ENCODE measurements at regions not wholly inside any gene's neighbourhood (a gene's known extent, or its start where the extent isn't known, plus 50 kb on each side); places are given as distances from the start of the nearest gene placed in this dataset.
"Not testable (repeated sequence)": the region's sequence is repeated elsewhere in the genome, so short reads cannot be mapped to it uniquely, and the experiment has no call there.

DNA sequence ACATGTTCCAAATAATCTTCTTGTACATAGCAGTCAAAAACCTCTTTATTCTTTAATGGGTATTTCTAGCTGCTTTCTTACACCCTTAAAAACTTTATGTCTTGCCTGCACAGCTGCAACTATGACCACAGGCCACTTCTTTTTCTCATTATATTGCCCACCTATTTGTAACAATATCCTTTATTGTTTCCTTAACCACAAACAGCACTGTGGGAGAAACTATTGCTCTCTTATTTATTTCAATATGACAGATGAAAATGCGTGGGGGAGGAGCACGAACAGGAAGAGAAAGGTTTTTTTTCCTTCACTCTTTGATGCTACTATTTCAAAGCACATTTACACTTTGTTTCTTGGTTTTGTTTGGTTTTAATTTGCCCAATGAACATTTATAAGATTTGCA is 253.5 kb downstream of the GJA1 start:
- DNase-seq (ENCODE audit: low spot score), result no peak

DNA sequence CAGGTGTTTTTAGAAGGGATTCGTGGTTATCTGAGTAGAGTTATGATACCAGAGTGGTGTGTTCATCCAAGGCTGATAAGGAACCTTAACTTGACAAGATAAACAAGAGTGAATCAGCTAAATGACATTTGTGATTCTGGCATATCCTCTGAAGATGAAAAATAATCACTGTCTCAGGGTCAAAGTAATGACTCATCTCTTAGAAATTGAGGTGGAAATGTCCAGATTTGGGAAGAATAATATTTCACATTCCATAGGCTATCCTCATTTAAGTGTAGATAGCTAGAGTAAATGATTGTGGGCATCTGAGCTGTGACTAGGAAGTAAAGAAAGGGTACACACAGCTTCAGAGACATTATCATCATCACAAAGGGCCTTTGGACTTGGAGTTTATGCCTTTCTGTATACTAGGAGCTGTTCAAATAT is 255.7 kb downstream of the GJA1 start:
- DNase-seq (ENCODE audit: low spot score), result no peak

DNA sequence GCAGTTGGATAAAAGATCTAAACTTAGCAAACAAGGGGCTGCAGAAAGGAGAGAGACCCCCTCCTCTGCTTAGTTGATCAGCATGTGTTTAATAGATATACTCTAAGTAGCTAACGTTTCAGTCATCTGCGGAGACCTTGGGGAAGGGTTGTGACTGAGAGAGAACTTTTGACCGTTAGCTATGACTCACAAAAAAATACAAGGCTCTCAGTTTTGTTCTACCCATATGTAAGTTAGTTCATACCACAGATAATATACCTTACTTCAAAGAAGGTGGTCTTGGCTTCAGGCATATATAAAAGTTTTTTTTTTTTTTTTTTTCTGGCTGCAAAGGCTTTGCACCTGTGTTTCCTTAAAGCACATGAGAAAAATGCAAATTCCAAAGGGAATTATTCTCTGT is 258.9 kb downstream of the GJA1 start:
- DNase-seq (ENCODE audit: low spot score), result no peak

DNA sequence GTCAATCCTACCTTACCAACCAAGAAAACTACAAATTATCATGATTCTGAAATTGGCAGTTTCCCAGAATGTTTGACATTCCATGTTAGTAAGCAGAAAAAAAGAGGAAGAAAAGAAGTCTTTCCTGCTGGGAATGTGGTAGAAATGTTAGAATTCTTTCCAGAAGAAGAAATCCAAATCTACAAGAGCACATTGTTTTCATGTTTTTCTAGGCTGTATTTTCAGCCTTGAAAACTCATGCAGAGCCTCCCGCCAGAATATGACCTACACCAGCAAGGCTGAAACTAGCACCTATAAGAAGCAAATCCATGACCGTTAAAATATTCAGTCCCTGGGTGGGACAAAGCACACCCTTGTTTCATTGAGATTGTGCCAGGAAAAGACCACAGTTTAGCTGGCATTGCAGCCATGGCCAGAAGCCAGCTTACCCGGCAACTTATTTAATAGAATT is 259.4 kb downstream of the GJA1 start:
- no peak for DNase-seq (ENCODE audit: low spot score)

DNA sequence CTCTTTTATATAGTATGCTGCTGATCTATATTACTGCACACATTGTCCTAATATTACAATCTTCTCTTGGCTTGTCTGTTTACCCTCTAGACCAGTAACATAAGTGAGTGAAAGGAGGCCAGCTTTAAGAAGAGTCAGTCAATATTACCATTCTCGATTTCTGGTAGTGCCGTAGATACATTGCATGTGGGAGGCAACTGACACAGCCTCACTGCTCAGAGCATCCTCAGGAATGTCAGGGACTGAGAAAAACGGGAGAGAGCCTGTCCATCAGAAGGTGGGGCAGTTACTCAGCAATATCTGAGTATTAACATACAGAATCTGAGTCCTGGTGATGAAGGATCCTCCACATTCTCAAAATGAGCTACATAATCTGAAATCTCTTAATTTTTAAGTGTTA is 259.9 kb downstream of the GJA1 start:
- DNase-seq (ENCODE audit: low spot score), result no peak

DNA sequence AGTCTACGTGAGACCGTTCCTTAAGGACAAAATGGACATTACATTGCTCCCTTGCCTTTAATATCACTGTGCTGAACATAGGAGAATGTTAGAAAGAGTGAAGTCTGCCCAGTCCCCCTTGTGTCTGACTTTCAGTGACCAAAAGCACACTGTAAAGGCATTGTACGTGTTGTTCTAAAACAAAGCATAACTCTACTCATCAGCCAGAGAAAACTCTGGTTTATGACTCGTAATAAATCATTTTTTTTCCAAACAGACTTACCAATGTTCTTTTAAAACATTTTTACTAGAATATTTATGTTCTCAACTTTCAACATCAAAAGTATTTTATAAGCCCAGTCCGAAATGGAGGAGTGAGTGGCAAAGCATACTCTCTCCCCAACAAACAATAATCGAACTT is 262.5 kb downstream of the GJA1 start:
- DNase-seq (ENCODE audit: low spot score), result no peak

DNA sequence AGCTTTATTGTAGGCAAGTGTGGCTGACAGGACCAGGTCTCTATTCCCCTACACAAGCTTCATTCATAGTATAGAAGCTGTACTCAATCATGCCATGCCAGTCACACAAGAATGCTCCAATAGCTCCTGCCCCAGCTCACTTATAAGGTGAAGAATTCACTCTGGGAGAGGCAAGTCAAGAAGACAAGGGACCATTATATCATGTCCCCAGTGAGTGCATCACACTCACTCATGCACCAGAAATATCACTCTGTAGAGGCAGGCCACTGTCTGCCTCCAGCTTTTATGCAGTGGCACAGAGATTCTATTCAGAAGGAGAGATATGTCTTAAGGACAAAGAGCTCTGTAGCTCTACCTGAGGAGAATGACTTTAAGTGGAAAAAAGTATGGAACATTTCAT is 263.2 kb downstream of the GJA1 start:
- DNase-seq (ENCODE audit: low spot score), result no peak

DNA sequence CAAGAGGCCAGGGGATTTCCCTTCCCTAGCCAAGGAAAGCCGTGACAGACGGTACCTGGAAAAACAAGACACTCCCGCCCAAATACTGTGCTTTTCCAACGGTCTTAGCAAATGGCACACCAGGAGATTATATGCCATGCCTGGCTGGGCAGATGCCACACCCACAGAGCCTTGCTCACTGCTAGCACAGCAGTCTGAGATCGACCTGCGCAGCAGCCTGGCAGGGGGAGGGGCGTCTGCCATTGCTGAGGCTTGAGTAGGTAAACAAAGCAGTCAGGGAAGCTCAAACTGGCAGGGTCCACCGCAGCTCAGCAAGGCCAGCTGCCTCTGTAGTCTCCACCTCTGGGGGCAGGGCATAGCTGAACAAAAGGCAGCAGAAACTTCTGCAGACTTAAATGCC is 267.7 kb downstream of the GJA1 start:
- DNase-seq (ENCODE audit: low spot score), result not testable (repeated sequence)

DNA sequence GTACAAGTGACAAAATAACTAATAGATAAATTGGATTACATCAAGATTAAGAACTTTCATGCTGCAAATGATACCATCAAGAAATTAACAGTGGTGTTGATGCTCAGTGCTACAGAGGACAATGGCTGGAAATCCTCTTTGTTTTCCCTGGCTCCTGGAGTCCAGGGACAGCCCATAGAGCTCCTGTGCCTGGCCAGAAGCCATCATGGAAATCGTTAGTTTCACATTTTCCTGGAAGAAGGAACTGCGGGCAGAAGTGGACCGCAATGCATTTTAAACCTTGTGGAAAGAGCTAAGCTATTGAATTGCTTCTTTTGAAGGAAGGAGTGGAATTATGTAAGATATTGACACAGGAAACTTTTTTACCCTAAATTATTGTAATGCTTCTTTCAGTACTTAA is 276.0 kb downstream of the GJA1 start:
- no peak for DNase-seq (ENCODE audit: low spot score)

DNA sequence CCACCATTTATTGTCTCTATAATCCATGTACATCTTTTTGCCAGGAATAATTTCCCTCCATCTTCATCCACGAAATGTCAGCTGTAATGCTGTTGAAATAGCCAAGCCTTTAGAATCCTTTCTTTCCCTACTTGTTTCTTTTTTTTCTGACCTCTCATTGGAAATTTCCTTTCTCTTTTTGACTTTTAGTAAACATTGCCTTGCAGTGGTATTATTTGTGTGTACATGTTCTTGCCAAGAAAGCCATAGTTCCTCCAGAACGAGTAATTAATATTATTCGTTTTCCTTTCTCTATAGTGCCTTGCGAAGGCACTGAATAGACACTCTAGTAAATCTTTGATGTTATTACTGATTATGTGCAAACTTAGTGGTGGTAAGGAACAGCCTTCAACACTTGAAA is 282.2 kb downstream of the GJA1 start:
- no peak for DNase-seq (ENCODE audit: low spot score)

DNA sequence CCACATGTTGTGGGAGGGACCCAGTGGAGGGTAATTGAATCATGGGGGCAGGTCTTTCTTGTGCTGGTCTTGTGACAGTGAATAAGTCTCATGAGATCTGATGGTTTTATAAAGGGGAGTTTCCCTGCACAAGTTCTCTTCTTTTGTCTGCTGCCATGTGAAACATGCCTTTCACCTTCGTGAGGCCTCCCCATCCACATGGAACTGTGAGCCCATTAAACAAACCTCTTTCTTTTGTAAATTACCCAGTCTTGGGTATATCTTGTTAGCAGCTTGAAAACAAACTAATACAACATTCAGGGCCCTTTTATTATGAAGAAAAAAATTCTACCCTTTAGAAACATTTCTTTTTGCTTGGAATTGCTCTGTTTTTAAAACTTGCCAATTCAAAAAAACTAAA is 285.4 kb downstream of the GJA1 start:
- not testable (repeated sequence) for DNase-seq (ENCODE audit: low spot score)

DNA sequence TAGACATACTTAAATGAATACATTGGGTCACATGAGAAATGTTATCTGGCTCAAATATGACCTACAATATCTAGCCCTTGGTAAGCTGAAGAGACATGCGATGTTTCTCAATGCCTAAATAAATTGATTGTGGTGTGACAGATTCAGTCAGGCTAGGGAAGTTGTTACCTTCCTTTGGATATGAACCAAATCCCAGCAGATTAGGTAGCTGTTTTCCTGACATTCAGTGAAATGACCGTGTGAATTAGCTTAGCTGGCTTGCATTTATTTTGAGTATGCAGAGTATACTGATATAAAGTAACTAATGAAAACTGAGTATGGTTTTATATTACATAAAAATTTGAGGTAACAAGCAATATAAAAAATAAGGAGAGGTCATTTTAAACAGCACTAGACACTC is 288.2 kb downstream of the GJA1 start:
- DNase-seq (ENCODE audit: low spot score), result no peak

DNA sequence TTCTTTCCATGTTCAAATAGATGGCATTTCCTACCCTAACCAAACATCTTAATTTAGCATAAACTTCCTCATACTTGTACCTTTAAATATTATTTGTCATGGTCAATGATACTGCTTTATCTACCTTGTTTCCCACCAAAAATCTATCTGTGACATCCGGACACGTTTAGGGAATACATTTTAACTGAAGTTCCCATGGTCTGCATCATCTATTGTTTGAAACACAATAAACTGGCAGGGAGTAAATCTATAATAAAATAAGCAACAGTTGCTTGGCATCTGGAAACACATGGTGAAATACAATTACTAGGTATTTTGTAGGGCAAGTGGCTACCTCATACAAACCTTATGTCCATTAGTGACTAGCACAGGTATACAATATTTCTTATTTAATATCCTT is 289.1 kb downstream of the GJA1 start:
- DNase-seq (ENCODE audit: low spot score), result no peak

DNA sequence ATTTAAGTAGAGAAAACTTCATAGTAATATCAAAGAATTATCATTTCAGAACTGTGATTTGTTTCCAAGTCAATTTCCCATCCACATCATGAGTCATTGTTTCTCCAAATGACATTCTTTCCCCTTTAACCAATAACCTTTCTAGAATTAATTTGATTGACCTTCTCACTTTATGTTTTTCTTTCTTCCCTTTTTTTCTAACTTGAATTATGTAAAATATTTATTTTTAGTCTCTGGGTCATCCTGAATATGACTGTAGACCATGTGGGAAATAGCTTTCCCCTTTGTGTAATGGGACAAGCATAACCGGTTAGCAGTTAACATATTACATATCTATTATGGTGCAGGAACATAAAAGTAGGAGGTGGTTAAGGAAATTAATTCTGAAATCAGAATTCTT is 291.1 kb downstream of the GJA1 start:
- no peak for DNase-seq (ENCODE audit: low spot score)

DNA sequence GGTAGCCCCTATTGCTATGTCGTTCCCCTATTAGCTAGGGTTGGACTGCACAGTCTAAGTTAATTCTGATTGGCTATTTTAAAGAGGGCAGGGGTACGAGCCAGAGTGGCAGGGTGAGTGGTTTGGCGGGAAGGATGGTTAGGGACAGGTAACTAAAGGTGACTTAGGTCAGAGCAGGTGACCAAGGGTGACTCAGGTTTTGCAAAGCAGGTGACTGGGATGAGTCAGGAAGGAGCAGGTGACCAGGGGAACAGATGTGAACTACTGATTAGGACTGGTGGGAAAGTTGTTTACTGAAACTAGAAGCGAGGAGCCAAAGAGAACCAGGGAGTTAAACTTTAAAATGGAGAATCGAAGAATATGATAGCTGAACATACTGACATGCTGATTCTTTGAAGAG is 295.2 kb downstream of the GJA1 start:
- no peak for DNase-seq (ENCODE audit: low spot score)

DNA sequence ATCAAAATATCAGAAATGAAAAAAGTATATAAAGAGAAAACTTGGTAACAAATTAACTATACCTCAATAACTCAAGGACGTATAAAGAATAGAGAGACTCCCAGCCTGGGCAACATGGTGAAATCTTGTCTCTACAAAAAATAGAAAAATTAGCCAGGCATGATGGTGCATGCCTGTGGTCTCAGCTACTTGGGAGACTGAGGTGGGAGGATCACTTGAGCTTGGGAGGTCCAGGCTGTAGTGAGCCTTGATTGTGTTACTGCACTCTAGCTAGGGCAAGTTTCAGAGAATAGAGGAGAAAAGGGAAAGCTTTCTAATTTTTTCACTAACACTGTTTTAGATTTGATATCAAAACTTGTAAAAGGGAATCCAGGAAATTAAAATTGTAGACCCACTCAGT is 295.9 kb downstream of the GJA1 start:
- DNase-seq (ENCODE audit: low spot score), result no peak

DNA sequence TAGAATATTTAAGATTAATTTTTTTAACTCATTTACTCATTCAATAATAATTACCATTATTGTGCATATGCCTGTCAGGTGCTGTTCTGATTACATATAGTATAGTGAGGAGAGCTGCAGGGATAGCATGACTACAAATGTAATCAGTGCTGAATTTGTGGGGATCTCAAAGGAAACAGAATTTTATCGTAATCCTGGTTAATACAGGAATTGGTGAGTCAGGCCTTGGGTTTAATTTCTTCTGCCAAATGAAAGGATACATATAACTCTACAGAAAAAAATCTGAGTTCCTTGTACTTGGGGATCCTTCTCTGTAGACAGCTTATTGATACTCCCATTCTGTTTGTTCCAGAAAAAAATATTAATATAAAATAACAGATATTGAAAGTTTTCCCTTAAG is 297.2 kb downstream of the GJA1 start:
- DNase-seq (ENCODE audit: low spot score), result no peak

DNA sequence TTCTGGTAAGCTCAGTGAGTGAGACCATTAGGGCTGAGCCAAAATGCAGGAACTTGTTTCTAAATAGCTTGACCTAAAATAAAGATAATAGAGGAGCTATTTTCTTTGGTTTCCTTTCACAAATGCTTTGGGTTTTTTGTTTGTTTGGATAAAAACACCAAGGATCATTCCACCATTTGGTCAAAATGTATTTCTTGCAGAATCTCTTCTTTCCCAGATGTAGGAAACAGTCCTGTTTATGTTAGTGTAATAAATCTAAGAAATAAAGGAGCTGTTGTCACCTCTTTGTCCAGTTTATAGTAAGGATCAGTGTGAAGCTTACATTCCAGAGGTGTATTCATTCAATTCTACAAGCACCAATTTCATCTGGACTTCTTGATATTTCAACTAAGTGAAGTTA is 297.8 kb downstream of the GJA1 start:
- DNase-seq (ENCODE audit: low spot score), result no peak

DNA sequence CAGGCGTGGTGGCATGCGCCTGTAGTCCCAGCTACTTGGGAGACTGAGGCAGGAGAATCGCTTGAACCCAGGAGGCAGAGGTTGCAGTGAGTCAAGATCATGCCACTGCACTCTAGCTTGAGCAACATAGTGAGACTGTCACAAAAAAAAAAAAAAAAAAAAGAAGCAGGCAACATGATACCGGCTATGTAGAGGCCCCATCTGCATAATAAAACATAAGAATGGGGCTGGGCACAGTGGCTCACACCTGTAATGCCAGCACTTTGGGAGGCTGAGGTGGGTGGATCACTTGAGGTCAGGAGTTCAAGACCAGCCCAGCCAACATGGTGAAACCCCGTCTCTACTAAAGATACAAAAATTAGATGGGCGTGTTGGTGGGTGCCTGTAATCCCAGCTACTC is 304.7 kb downstream of the GJA1 start:
- DNase-seq (ENCODE audit: low spot score), result not testable (repeated sequence)

DNA sequence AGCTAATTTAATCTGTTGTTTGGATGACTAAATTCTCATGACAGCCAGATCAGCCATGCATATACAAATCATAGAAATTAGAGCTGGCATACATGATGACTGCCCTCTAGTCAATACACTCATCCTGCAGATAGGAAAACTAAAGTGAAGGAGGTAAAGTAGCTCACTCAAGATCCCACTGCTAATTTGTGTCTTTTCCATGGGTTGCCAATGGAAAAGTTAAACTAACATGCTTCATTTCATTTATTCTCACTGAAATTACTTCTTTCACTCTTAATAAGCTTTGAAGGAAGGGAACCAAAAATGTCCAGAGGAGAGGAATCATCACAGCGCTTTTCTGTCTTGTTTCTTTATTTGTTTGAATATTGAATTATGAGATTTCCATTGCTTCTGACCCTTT is 308.2 kb downstream of the GJA1 start:
- DNase-seq (ENCODE audit: low spot score), result no peak

DNA sequence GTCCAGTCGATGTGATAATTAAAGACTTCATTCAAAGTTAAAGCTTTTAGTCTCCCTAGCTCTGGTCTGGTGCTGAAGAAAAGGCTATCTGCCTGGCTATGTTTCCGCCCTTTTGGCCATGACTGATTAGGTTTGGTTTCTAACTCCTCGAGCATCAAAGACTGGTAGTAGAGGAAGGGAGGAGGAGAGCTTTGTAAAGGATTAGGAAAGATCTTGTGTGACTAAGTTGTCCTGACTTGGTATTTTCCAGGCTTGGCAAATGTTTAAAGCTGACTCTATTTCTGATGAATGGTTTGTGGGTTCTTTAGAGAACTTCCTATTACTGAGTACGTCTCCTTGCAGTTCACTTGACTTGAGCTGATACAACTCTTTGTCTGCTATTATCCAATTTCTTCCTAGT is 312.9 kb downstream of the GJA1 start:
- DNase-seq (ENCODE audit: low spot score), result no peak

DNA sequence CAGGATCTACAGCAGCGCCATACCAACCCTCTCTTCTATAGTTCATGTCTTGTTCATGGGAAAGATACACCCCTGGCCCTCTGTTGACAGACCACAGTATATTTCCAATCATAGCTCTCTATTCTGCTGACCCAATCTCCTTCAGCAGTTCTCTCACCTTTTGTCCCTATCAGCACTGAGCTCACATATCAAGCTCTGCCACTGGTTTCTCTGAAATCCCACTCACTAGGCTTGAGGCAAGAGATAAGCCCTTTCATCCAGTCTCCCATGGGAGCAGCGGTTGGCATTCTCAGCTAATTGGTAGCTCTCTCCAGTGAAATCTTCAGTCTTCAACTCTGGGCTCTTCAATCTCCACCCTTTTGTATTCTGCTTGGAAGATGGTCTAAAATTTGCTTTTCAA is 313.4 kb downstream of the GJA1 start:
- DNase-seq (ENCODE audit: low spot score), result peak; percentile 68

DNA sequence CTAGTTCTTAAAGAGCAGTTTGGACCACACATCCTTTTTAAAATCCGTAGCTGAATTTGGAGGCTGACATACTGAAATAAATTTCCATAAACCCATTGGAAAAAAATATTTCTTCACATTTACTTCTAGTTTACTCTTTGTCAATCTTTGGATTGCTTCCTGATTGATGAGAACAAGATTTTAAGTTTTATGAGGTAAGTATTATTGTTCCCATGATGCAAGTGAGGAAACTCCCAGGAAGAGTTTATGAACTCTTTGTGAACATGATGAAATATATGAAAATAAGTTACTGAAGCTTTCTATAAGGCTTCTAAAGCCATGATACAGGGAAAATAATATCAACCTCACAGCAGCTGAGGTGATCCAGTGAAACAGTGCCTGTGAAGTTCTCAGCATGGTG is 320.0 kb downstream of the GJA1 start:
- no peak for DNase-seq (ENCODE audit: low spot score)

DNA sequence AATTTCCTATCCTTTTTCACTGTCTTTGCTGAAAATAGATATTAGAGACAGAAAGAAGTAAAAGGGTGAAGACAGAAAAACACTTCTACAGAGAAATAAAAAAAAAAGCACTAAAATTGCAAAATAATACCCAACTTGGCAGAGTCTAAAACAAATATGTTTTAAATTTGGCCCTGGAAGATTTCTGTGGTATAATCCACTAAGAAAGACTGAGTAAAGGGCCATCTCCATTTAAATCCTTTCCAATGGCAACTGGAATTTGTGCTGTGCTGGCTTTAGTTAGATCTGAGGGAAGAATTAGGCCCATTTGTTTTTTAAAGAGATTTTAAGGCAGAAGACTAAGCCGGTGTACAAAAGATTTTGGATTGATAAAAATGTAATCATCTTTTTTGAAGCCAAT is 321.2 kb downstream of the GJA1 start:
- DNase-seq (ENCODE audit: low spot score), result no peak

DNA sequence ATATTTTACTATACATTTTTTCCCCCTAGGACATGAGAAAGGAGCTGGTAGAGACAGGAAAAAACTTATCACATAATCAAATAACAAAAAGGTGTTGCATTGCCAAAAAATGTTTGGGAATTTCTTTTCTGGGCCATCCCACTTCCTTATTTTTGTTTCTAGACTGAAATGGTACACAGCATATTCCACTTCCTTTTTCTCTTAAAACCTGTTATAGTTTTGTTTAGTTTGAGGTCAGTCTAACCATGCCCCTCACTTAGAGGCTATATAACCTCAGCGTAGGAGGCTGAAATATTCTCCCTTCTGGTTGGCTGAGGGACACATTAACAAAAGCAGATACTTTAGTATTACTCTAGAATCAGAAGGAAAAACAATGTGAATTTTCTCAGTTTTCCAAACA is 323.9 kb downstream of the GJA1 start:
- DNase-seq (ENCODE audit: low spot score), result no peak
